Epithelial cell of prostate (primary cell): ENCODE measurements at regions not wholly inside any gene's neighbourhood (a gene's known extent, or its start where the extent isn't known, plus 50 kb on each side); places are given as distances from the start of the nearest gene placed in this dataset.
"Not testable (repeated sequence)": the region's sequence is repeated elsewhere in the genome, so short reads cannot be mapped to it uniquely, and the experiment has no call there.

ENCODE experiments used
- DNase-seq: peaks from one replicate; pipeline ENCODE4 v3.0.0-alpha.2; 2011; ENCODE audit warnings: low read depth, low spot score
- H3K27ac ChIP-seq: fragments of 450-650 bp; 2 replicates; pipeline ENCODE4 v1.5.1; 2017; ENCODE audit warnings: mild to moderate bottlenecking

DNA sequence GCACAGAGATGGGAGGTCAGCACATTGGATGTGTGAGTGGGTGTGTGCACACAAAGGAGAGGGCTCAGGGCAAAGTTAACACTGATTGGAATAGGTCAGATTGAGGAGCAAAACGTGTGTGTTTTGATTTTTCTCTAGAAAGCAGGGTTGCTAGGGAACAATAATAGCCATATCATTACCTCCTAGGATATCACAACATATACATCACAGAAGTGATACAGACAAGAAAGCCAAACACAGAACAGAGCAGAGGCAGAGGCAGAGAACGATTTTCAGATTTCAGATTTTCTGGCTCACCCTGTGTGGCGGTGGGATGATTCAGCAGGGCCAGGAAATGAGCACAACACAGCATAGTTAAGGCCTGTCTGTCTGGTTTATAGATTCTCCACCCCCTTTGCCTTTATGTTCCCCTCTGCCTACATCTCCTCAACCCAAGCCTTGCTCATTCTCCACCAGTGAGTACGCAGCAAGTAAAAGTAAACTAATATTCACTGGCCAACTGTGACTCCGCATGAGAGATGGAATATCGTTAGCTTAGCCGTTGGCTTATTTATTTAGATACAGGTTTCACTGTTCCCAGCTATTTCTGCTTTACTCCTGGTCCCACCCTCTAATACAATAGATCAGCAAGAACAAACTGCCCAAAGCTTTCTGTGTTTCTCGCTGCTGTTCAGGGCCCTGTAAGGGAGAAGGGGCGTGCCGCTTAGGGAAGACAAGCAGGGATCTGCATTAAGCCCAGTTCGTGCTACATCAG is 182.7 kb upstream of the TSC22D1 start:
- peak; percentile 94 for DNase-seq
- peak overlapping the region; percentile 97 for H3K27ac ChIP-seq

DNA sequence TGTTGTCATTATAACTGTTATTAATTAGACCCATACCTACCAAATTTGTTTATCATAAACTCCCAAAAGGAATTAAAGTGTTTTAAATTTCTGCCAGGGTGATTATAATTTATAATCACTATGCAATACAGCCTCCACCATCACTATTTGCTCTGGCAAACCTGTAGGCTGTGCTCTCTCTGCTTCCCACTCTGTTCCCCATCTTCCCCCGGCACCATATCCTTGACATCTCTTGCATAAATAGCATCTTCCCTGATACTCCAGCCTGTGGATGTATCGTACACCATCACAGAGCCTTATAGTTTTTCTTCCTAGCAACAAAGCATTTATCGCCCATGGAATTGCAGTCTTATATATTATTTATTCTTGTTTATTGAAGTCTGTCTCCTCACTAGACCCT is 181.5 kb upstream of the TSC22D1 start:
- DNase-seq = no peak
- H3K27ac ChIP-seq = peak overlapping the region; percentile 97

DNA sequence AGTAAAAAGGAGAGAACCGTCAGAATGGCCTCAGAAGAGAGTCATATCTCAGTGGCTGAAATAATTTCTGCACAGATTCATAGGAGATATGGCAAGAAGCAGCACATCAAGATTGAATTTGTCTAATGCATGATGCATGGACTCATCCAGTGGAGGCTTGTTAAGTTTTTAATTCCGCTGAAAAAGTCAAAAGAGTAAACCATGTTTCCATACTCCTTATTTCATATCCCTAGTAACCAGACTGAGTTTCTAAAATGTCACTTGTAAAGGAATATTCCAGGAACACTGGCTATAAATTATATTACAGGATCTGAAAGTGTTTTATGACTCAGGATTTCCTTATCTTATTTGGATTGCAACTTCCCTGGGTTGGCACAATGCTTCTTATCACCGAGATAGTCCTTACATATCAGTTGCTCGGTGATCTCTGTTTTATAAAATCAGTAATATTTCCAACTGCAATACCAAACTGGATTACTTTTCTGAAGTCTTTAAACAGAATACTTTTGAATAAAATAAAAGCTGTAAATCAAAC is 180.2 kb upstream of the TSC22D1 start:
- no peak for DNase-seq
- peak overlapping the region; percentile 54 for H3K27ac ChIP-seq

- H3K27ac ChIP-seq = peak overlapping the region; percentile 54
- DNase-seq = peak; percentile 41
Measured at GRCh38 chr13:44755872-44756271, 179.7 kb upstream of the TSC22D1 start.

DNA sequence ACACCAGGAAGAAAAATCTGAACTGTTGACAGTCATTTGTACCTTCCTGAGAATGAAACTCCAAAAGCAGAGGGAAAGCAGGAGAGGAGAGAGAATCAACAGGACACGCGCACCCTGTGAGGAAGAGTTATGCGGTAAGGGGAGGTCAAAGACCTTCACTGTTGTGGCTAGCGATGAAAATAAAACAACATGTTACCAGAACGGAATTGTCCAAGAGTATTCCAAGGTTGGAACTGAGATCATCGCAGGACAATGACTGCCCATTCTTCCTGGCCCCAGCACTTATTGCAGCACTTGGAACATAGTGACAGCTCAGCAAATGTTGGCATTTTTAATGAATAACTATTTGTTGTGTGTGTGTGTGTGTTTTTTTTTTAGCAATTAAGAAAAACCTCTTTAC is 176.0 kb upstream of the TSC22D1 start:
- H3K27ac ChIP-seq = no peak overlapping the region
- DNase-seq = no peak

DNA sequence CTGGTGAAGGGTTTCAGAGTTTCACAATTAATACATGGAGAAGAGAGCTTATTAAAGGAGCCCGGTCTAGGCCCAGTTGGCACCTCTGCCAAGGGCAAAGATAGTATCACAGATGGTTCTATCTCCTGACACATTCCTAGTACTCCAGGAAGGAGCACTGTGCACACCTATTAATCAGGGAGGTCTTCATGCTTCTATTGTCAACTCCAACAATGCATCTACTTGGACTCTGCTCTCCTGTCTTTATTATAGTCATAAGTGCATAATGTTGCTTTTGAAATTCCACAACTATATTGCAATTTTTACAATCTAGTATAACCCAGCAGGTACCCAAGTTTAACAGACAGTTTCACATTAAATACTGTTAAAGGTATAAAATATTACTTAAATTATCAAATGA is 174.5 kb upstream of the TSC22D1 start:
- no peak for DNase-seq
- no peak overlapping the region for H3K27ac ChIP-seq

DNA sequence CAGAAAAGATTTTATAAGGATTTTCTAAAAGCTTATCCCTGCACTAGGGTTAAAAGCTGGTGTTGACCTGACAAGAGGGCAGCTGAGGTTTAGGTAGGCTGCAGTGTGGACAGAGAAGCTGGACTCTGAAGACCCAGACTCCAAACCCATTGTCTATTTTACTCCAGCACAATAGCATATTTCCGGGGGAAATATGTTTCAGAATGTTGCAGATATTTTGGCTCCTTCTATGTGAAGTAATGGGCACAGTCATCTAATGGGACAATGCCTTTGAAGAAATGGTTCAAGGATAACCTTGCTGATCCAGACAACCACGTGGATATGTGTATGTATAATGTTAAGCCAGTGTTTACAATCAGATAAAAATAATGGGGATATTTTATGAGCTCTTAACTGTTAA is 173.8 kb upstream of the TSC22D1 start:
- DNase-seq = no peak

GRCh38 chr13:44748439-44748838 is 172.3 kb upstream of the TSC22D1 start:
- no peak for DNase-seq
- H3K27ac ChIP-seq = no peak overlapping the region

More for the DNA sequence above, 173.8 kb upstream of the TSC22D1 start:
- no peak overlapping the region for H3K27ac ChIP-seq

GRCh38 chr13:44747179-44747578 is 171.0 kb upstream of the TSC22D1 start:
- peak overlapping the region; percentile 88 for H3K27ac ChIP-seq
- no peak for DNase-seq

- H3K27ac ChIP-seq = peak overlapping the region; percentile 88
- peak; percentile 55 for DNase-seq
Measured at GRCh38 chr13:44746690-44747089, 170.6 kb upstream of the TSC22D1 start.

GRCh38 chr13:44744880-44745633 is 168.9 kb upstream of the TSC22D1 start:
- DNase-seq = peak; percentile 98
- peak overlapping the region; percentile 88 for H3K27ac ChIP-seq

DNA sequence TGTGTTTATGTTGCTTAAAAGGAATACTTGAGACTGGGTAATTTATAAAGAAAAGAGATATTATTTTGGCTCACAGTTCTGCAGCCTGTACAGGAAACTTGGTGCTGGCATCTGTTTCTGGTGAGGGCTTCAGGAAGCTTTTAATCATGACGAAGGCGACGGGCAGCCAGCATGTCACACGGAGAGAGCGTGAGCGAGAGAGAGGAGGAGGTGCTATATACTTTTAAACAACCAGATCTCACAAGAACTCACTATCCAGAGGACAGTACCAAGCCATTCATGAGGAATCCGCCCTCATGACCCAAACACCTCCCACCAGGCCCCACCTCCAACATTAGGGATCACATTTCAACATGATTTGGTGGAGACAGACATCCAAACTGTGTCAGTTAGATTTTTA is 163.4 kb upstream of the TSC22D1 start:
- H3K27ac ChIP-seq = no peak overlapping the region
- DNase-seq = no peak

- H3K27ac ChIP-seq = no peak overlapping the region
Measured at GRCh38 chr13:44739120-44739519, 163.0 kb upstream of the TSC22D1 start.

GRCh38 chr13:44738463-44738862 is 162.3 kb upstream of the TSC22D1 start:
- DNase-seq = no peak
- no peak overlapping the region for H3K27ac ChIP-seq

More at GRCh38 chr13:44739120-44739519, 163.0 kb upstream of the TSC22D1 start:
- no peak for DNase-seq

DNA sequence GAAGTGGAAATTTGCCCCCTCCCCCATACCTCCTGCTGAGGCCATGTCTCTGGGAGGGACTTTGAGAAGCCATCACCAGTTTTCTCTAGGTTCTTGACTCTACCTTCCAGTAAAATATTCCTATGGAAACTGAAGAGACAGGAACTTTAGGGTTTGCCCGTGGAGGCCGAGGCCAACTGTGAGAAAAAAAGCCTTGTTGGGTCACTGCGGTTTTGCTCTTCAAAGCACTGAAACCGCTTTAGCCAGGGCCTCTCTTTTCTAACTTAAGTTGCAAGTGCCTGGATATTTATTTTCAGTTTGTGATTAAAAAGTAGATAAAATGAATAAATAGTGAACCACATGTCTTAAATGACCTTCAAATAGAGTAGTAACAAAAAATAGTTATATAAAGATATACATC is 159.7 kb upstream of the TSC22D1 start:
- no peak overlapping the region for H3K27ac ChIP-seq
- no peak for DNase-seq

GRCh38 chr13:44734201-44734707 is 158.1 kb upstream of the TSC22D1 start:
- H3K27ac ChIP-seq = peak overlapping the region; percentile 9
- no peak for DNase-seq

DNA sequence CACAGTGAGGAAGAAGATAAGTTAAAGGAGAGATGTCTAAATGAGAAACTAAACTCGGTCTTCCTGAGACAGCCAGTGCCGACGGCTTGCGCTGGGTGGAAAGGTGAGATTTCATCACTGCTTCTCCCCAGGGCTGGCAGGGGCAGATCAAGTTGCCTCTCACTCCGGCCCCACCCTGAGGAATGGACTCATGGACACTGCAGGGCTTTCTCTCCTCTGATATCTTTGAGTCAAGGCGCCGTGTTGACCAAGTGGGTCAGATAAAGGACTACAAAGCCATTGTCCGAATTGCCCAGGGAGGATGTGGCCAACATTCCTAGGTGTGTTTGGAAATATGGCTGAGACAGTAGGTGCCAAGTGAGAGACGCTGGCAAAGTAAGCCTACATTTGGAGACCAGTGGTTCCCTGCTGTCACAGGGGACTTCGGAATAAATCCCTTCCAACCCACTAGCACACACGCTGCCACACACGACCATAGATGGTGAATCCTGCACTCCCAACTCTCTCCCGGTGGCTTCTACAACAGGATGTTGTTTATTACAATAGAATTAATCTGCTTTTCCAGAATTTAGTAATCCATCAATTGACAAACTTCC is 156.5 kb upstream of the TSC22D1 start:
- no peak overlapping the region for H3K27ac ChIP-seq
- no peak for DNase-seq

DNA sequence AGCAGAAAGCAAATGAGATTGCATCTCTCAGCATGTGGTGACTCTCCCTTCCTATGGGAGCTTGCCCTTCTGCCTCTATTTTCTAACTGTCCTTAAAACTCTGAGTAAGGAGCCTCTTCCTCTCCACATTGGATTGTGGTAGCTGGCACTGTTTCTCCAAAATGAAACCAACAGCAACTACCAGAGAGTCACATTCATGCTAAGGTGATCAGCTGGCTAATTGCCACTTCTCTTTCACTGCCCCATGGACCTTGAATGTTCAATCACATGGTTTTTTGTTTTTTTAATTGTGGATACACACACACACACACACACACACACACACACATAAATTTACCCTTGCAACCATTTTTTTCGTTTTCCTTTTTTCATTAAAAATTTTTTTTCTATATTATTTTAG is 154.7 kb upstream of the TSC22D1 start:
- H3K27ac ChIP-seq = no peak overlapping the region
- DNase-seq = no peak

- no peak for DNase-seq
- no peak overlapping the region for H3K27ac ChIP-seq
Measured at GRCh38 chr13:44730099-44730498, 154.0 kb upstream of the TSC22D1 start.

GRCh38 chr13:44727591-44727990 is 151.5 kb upstream of the TSC22D1 start:
- H3K27ac ChIP-seq, DNase-seq: not testable (repeated sequence)

- H3K27ac ChIP-seq = peak overlapping the region; percentile 76
- no peak for DNase-seq
Measured at GRCh38 chr13:44726778-44727177, 150.6 kb upstream of the TSC22D1 start.
